ENCODE measurements at regions not wholly inside any gene's neighbourhood (a gene's known extent, or its start where the extent isn't known, plus 50 kb on each side); places are given as distances from the start of the nearest gene placed in this dataset.
"Not testable (repeated sequence)": the region's sequence is repeated elsewhere in the genome, so short reads cannot be mapped to it uniquely, and the experiment has no call there.

GRCh38 chr7:13627455-13627854, 362.0 kb downstream of the ETV1 start:
- TF ChIP-seq, protein P1, sequence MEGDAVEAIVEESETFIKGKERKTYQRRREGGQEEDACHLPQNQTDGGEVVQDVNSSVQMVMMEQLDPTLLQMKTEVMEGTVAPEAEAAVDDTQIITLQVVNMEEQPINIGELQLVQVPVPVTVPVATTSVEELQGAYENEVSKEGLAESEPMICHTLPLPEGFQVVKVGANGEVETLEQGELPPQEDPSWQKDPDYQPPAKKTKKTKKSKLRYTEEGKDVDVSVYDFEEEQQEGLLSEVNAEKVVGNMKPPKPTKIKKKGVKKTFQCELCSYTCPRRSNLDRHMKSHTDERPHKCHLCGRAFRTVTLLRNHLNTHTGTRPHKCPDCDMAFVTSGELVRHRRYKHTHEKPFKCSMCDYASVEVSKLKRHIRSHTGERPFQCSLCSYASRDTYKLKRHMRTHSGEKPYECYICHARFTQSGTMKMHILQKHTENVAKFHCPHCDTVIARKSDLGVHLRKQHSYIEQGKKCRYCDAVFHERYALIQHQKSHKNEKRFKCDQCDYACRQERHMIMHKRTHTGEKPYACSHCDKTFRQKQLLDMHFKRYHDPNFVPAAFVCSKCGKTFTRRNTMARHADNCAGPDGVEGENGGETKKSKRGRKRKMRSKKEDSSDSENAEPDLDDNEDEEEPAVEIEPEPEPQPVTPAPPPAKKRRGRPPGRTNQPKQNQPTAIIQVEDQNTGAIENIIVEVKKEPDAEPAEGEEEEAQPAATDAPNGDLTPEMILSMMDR (IDR thresholded peaks at IDR 0.05; ENCODE audit: borderline replicate concordance, extremely low read depth, insufficient read depth), result no peak
- H3K9ac ChIP-seq (ENCODE audit: low read length in 3 of 3), result no peak overlapping the region
- FAIRE-seq (no peak), DNase-seq (no peak)
- H3K27ac ChIP-seq (ENCODE audit: low read depth in 2 of 2, low read length in 2 of 2), result no peak overlapping the region
- H3K27me3 ChIP-seq (ENCODE audit: control insufficient read depth, insufficient read depth, low read length), result no peaks in the 10 kb centered on the region
- H3K4me1 ChIP-seq (ENCODE audit: control insufficient read depth in 2 of 3, insufficient read depth in 2 of 3, low read depth in 1 of 3, low read length in 3 of 3), result no peaks in the 10 kb centered on the region
- H3K36me3 ChIP-seq (ENCODE audit: control insufficient read depth in 2 of 3, insufficient read depth in 3 of 3, low read length in 3 of 3), result no peaks in the 10 kb centered on the region
- intact Hi-C loops (cut with DNase I), result no loop called here
- no peak overlapping the region for H3K4me3 ChIP-seq (ENCODE audit: low read length in 3 of 3)
- no peaks in the 10 kb centered on the region for H3K9me3 ChIP-seq (ENCODE audit: control insufficient read depth in 2 of 3, insufficient read depth in 1 of 3, low read length in 3 of 3)

GRCh38 chr7:13628239-13629001, 361.0 kb downstream of the ETV1 start:
- Histone ChIP-seq H3K4me1 (ENCODE audit: control insufficient read depth in 2 of 3, insufficient read depth in 2 of 3, low read depth in 1 of 3, low read length in 3 of 3) (no peaks in the 10 kb centered on the region), H3K4me3 (ENCODE audit: low read length in 3 of 3) (no peak overlapping the region), H3K9me3 (ENCODE audit: control insufficient read depth in 2 of 3, insufficient read depth in 1 of 3, low read length in 3 of 3) (no peaks in the 10 kb centered on the region), H3K27me3 (ENCODE audit: control insufficient read depth, insufficient read depth, low read length) (no peaks in the 10 kb centered on the region), H3K36me3 (ENCODE audit: control insufficient read depth in 2 of 3, insufficient read depth in 3 of 3, low read length in 3 of 3) (no peaks in the 10 kb centered on the region), H3K27ac (ENCODE audit: low read depth in 2 of 2, low read length in 2 of 2) (no peak overlapping the region), H3K9ac (ENCODE audit: low read length in 3 of 3) (no peak overlapping the region)
- DNase-seq, result no peak
- no peak for FAIRE-seq
- TF ChIP-seq, protein P1 (IDR thresholded peaks at IDR 0.05; ENCODE audit: borderline replicate concordance, extremely low read depth, insufficient read depth), result no peak
- intact Hi-C loops (cut with DNase I), result no loop called here

GRCh38 chr7:13631207-13632049, 358.0 kb downstream of the ETV1 start:
- peak in 2 of 5 donors; percentile 25 to 71 for DNase-seq
- FAIRE-seq, result not testable (repeated sequence)

DNA sequence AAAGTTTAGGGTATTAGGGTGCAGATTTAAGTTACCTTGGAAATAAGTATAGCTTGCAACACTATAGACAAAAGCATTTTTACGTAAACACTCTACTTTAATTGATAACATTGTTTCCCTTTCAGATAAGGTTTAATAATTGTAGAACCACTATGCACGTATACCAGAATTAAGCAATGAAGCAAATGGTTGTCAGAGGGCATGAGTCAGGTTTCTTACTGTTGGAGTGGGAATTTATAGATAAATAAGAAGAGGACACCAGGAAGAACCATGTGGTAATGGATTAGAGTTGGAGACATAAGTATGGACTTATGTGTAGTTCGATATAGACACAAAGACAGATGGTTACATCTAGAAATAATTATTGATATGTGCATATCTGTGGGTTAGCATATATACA, 355.6 kb downstream of the ETV1 start:
- Histone ChIP-seq H3K4me3 (ENCODE audit: low read length in 3 of 3) (no peak overlapping the region), H3K27ac (ENCODE audit: low read depth in 2 of 2, low read length in 2 of 2) (no peak overlapping the region), H3K9me3 (ENCODE audit: control insufficient read depth in 2 of 3, insufficient read depth in 1 of 3, low read length in 3 of 3) (no peaks in the 10 kb centered on the region), H3K36me3 (ENCODE audit: control insufficient read depth in 2 of 3, insufficient read depth in 3 of 3, low read length in 3 of 3) (no peaks in the 10 kb centered on the region), H3K9ac (ENCODE audit: low read length in 3 of 3) (no peak overlapping the region), H3K27me3 (ENCODE audit: control insufficient read depth, insufficient read depth, low read length) (no peaks in the 10 kb centered on the region), H3K4me1 (ENCODE audit: control insufficient read depth in 2 of 3, insufficient read depth in 2 of 3, low read depth in 1 of 3, low read length in 3 of 3) (no peaks in the 10 kb centered on the region)
- TF ChIP-seq, protein P1 (IDR thresholded peaks at IDR 0.05; ENCODE audit: borderline replicate concordance, extremely low read depth, insufficient read depth), result no peak
- DNase-seq, result no peak
- FAIRE-seq, result no peak
- intact Hi-C loops (cut with DNase I), result no loop called here

More at GRCh38 chr7:13631207-13632049, 358.0 kb downstream of the ETV1 start:
- H3K9ac ChIP-seq (ENCODE audit: low read length in 3 of 3); H3K9me3 ChIP-seq (ENCODE audit: control insufficient read depth in 2 of 3, insufficient read depth in 1 of 3, low read length in 3 of 3); H3K27ac ChIP-seq (ENCODE audit: low read depth in 2 of 2, low read length in 2 of 2); H3K4me3 ChIP-seq (ENCODE audit: low read length in 3 of 3); H3K4me1 ChIP-seq (ENCODE audit: control insufficient read depth in 2 of 3, insufficient read depth in 2 of 3, low read depth in 1 of 3, low read length in 3 of 3); intact Hi-C loops (cut with DNase I); H3K27me3 ChIP-seq (ENCODE audit: control insufficient read depth, insufficient read depth, low read length); H3K36me3 ChIP-seq (ENCODE audit: control insufficient read depth in 2 of 3, insufficient read depth in 3 of 3, low read length in 3 of 3): not testable (repeated sequence)
